Bronchial epithelial cell (primary cell): ENCODE measurements at regions not wholly inside any gene's neighbourhood (a gene's known extent, or its start where the extent isn't known, plus 50 kb on each side); places are given as distances from the start of the nearest gene placed in this dataset.
A peak's percentile ranks its signal among the peaks of the same experiment; 100 is the strongest.

Experiments used
- DNase-seq: peaks from one replicate; pipeline ENCODE4 v3.0.0-alpha.2; 2010; ENCODE audit warnings: low read depth
- FAIRE-seq: peaks from 2 replicates; lab custom pipeline; 2011; peaks lifted over from hg19 to GRCh38; lab: Jason Lieb, UNC
- H3K27me3 ChIP-seq: 2 replicates; pipeline ENCODE4 v1.5.1; 2011; ENCODE audit warnings: low read length; ENCODE audit not compliant: control insufficient read depth, insufficient read depth
- H3K36me3 ChIP-seq: 2 replicates; pipeline ENCODE4 v1.5.1; 2011; ENCODE audit warnings: low read length; ENCODE audit not compliant: control insufficient read depth, insufficient read depth
- H3K4me3 ChIP-seq: 2 replicates; pipeline ENCODE4 v1.5.1; 2011; ENCODE audit warnings: mild to moderate bottlenecking, low read depth, low read length, control low read depth
- TF ChIP-seq, protein P1 (sequence below): IDR thresholded peaks from 2 replicates; pipeline ENCODE4 v1.5.1; 2011; ENCODE audit warnings: mild to moderate bottlenecking, moderate library complexity, low read length, control low read depth, inconsistent platforms; ENCODE audit not compliant: insufficient read depth, severe bottlenecking

DNA sequence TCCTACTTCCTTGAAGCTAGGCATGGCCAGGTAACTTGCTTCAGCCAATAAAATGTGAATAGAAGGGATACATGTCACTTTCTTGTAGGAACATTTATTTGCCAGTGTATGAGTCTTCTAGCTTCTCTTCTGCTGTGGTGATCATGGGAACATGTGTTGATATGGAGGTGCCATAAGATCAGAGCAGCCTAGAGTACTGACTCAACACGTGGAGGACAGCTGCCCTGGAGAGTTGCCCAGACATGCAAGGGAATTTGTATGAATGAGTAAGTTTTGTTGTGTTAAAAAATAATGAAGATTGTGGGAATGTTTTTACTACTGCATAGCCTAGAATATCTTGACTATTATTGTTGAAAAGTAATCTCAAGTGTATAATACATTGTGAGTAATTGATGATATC lies 502.3 kb downstream of the NUF2 start:
- DNase-seq: peak; percentile 90
- Histone ChIP-seq H3K27me3 (no peaks in the 10 kb centered on the region), H3K36me3 (no peaks in the 10 kb centered on the region), H3K4me3 (no peak overlapping the region)
- TF ChIP-seq, protein P1, sequence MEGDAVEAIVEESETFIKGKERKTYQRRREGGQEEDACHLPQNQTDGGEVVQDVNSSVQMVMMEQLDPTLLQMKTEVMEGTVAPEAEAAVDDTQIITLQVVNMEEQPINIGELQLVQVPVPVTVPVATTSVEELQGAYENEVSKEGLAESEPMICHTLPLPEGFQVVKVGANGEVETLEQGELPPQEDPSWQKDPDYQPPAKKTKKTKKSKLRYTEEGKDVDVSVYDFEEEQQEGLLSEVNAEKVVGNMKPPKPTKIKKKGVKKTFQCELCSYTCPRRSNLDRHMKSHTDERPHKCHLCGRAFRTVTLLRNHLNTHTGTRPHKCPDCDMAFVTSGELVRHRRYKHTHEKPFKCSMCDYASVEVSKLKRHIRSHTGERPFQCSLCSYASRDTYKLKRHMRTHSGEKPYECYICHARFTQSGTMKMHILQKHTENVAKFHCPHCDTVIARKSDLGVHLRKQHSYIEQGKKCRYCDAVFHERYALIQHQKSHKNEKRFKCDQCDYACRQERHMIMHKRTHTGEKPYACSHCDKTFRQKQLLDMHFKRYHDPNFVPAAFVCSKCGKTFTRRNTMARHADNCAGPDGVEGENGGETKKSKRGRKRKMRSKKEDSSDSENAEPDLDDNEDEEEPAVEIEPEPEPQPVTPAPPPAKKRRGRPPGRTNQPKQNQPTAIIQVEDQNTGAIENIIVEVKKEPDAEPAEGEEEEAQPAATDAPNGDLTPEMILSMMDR: no peak
- no peak for FAIRE-seq

DNA sequence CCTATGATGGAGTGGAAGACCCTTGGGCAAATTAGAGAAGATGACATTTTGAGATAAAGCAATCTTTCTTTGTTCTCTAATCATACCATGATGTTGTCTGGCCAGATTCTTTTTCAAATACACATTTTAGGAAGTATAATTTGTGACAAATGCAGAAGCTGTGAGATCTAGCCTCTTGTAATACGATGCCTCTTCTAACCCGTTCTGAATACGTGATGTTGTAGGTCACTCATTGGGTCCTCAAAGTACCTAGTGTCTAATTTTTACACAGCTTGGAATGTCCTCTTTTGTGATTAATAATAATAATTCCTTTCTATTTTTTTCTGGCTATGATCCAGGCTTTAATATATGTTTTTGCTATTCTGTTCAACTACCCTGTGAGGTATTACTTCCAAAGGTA lies 502.7 kb downstream of the NUF2 start:
- no peak for FAIRE-seq
- Histone ChIP-seq H3K36me3 (no peaks in the 10 kb centered on the region), H3K4me3 (no peak overlapping the region), H3K27me3 (no peaks in the 10 kb centered on the region)
- TF ChIP-seq, protein P1: no peak
- peak; percentile 77 for DNase-seq

- H3K36me3 ChIP-seq: no peaks in the 10 kb centered on the region
- H3K27me3 ChIP-seq: no peaks in the 10 kb centered on the region
- DNase-seq: no peak
- H3K4me3 ChIP-seq: no peak overlapping the region
- TF ChIP-seq, protein P1: no peak
- no peak for FAIRE-seq
These were observed 504.7 kb downstream of the NUF2 start for GRCh38 chr1:163826500-163826899.

DNA sequence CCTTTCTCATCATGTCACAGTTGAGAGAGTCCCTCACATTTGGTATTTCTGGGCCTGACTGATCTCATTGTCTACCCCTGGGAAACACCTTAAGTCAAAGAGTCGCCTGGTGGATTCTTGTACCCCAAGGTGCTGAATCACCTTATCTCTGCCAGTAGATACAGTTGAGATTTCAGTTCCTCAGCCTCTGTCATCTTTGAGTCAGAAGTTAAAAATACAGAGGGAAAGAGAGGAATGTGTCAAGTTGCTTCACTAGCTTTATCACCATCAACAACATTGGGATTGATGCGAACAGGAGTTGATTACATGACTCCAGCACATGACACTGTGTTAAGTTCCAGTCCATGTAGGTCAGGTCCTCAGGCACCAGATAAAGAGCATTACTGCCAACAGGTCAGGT lies 513.0 kb downstream of the NUF2 start:
- FAIRE-seq: peak; percentile 87
- TF ChIP-seq, protein P1: no peak
- H3K4me3 ChIP-seq: no peak overlapping the region
- DNase-seq: peak; percentile 16
- no peaks in the 10 kb centered on the region for H3K36me3 ChIP-seq
- H3K27me3 ChIP-seq: no peaks in the 10 kb centered on the region

DNA sequence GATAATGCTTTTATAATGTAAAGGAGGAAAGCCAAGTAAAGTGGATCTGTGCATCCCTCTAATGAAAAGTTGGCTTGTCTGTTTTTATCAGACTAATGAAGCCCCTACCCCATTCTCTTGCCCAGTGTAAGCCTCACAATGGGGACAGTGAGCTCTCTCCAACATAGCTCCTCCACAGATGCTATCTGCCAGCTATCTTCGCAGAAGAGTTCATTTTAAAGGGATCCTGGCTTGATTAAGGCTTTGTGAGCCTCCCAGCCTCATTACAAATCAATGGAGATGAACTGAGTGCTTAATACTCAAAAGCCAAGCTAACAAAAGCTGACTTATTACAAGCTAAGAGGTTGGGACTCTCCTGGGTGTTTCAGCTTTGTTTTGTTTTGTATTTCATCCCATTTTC lies 514.7 kb downstream of the NUF2 start:
- no peak for DNase-seq
- no peak for FAIRE-seq
- H3K27me3 ChIP-seq: no peaks in the 10 kb centered on the region
- no peak overlapping the region for H3K4me3 ChIP-seq
- TF ChIP-seq, protein P1: no peak
- no peaks in the 10 kb centered on the region for H3K36me3 ChIP-seq

GRCh38 chr1:163837206-163837605 lies 515.5 kb downstream of the NUF2 start:
- TF ChIP-seq, protein P1: no peak
- H3K27me3 ChIP-seq: no peaks in the 10 kb centered on the region
- no peaks in the 10 kb centered on the region for H3K36me3 ChIP-seq
- DNase-seq (no peak), FAIRE-seq (no peak)
- no peak overlapping the region for H3K4me3 ChIP-seq
